DOHH2 (cell line): ENCODE measurements at regions not wholly inside any gene's neighbourhood (a gene's known extent, or its start where the extent isn't known, plus 50 kb on each side); places are given as distances from the start of the nearest gene placed in this dataset.

Experiments used
- EZH2phosphoT487 ChIP-seq: fragments of 200-600 bp; sonication (generic); IDR thresholded peaks from 2 replicates; pipeline ENCODE4 v1.6.1; 2017; ENCODE audit warnings: borderline replicate concordance, mild to moderate bottlenecking, antibody characterized with exemption, low read length, moderate library complexity, mixed read lengths
- TF ChIP-seq, protein P1 (sequence below): fragments of 200-600 bp; sonication (generic); IDR thresholded peaks from one replicate; pipeline ENCODE4 v1.5.1; 2014; ENCODE audit warnings: antibody characterized with exemption, mild to moderate bottlenecking, low read depth, low read length; ENCODE audit not compliant: poor library complexity, severe bottlenecking

DNA sequence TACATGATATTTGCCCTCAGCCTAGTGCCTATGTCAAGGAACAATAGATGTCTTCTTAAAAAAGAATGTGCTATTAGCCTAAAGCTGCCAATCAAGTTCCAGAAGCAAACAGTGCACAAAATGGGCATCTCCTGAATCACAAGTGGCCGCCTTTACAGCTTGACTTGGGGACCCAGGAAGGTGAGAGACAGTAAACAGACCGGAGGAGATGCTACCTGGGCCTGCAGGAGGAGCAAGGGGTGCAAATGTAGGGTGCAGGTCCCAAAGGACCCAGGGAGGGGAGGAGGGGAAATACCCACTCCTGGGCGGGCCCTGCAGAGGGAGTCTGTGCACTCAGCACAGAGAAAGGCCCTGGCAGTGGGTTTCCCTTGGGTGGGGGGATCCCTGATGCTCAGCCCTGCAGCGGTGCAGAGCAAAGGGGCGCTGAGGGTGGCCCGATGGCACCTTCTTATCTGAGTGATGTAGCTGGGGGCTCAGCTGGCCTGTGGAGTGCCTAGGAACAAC lies 147.7 kb downstream of the WDR11 start:
- TF ChIP-seq, protein P1, sequence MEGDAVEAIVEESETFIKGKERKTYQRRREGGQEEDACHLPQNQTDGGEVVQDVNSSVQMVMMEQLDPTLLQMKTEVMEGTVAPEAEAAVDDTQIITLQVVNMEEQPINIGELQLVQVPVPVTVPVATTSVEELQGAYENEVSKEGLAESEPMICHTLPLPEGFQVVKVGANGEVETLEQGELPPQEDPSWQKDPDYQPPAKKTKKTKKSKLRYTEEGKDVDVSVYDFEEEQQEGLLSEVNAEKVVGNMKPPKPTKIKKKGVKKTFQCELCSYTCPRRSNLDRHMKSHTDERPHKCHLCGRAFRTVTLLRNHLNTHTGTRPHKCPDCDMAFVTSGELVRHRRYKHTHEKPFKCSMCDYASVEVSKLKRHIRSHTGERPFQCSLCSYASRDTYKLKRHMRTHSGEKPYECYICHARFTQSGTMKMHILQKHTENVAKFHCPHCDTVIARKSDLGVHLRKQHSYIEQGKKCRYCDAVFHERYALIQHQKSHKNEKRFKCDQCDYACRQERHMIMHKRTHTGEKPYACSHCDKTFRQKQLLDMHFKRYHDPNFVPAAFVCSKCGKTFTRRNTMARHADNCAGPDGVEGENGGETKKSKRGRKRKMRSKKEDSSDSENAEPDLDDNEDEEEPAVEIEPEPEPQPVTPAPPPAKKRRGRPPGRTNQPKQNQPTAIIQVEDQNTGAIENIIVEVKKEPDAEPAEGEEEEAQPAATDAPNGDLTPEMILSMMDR, result no peak
- TF ChIP-seq EZH2phosphoT487, result no peak
